Caco-2 (cell line): ENCODE measurements at regions not wholly inside any gene's neighbourhood (a gene's known extent, or its start where the extent isn't known, plus 50 kb on each side); places are given as distances from the start of the nearest gene placed in this dataset.

Source experiments
- BruUV-seq: library from RNA; stranded (reverse); fragments of 400-500 nt; replicated peaks from 2 replicates; lab custom pipeline; 2021; lab: Mats Ljungman, UMichigan
- CTCF ChIA-PET: fragments of 300-600 bp; sonication (Branson Sonifier 250); formaldehyde crosslinking; loops from one replicate; lab custom pipeline; 2022; ENCODE audit warnings: antibody characterized with exemption; lab: Charles Lee
- POLR2A ChIA-PET: fragments of 300-600 bp; sonication (Branson Sonifier 250); formaldehyde crosslinking; loops from one replicate; lab custom pipeline; 2022; ENCODE audit warnings: antibody characterized with exemption; lab: Charles Lee
- DNase-seq, 2 experiments: peaks; one replicate each; pipeline versions ENCODE4 v3.0.0 to v3.0.0-alpha.2; 2020 to 2022
- H3K27me3 ChIP-seq: replicated peaks from 2 replicates; pipeline ENCODE4 v1.6.0; 2011; ENCODE audit warnings: low read length; ENCODE audit not compliant: control insufficient read depth, insufficient read depth
- H3K36me3 ChIP-seq: 2 replicates; pipeline ENCODE4 v1.5.1; 2011; ENCODE audit warnings: low read length; ENCODE audit not compliant: control insufficient read depth, insufficient read depth
- H3K4me1 ChIP-seq: fragments of 250-450 bp; sonication (Bioruptor Pico); 2 replicates; pipeline ENCODE4 v1.5.1; 2020; ENCODE audit warnings: mild to moderate bottlenecking
- H3K4me3 ChIP-seq: 2 replicates; pipeline ENCODE4 v1.5.1; 2011; ENCODE audit warnings: low read depth, mild to moderate bottlenecking, control low read depth, low read length
- H3K9me3 ChIP-seq: fragments of 250-450 bp; sonication (Bioruptor Pico); 2 replicates; pipeline ENCODE4 v1.5.1; 2020; ENCODE audit warnings: mild to moderate bottlenecking, moderate library complexity
- H3K27ac Mint-ChIP-seq: one replicate; pipeline ENCODE4 v1.8.0; 2022; ENCODE audit warnings: mixed read lengths; ENCODE audit not compliant: unreplicated experiment
- H3K27me3 Mint-ChIP-seq: one replicate; pipeline ENCODE4 v1.8.0; 2022; ENCODE audit warnings: mixed read lengths; ENCODE audit not compliant: insufficient read depth, unreplicated experiment
- H3K36me3 Mint-ChIP-seq: one replicate; pipeline ENCODE4 v1.8.0; 2022; ENCODE audit warnings: mild to moderate bottlenecking, mixed read lengths; ENCODE audit not compliant: insufficient read depth, unreplicated experiment
- H3K4me1 Mint-ChIP-seq: one replicate; pipeline ENCODE4 v1.8.0; 2022; ENCODE audit warnings: low read depth, mixed read lengths; ENCODE audit not compliant: unreplicated experiment
- H3K4me3 Mint-ChIP-seq: one replicate; pipeline ENCODE4 v1.8.0; 2022; ENCODE audit warnings: mild to moderate bottlenecking, moderate library complexity, mixed read lengths; ENCODE audit not compliant: unreplicated experiment
- H3K9me3 Mint-ChIP-seq: one replicate; pipeline ENCODE4 v1.8.0; 2022; ENCODE audit warnings: mixed read lengths; ENCODE audit not compliant: unreplicated experiment
- intact Hi-C: fragments of 100-400 bp; cut with micrococcal nuclease; formaldehyde crosslinking; loops from one replicate; pipeline ENCODE4 v1.10.0; 2022; ENCODE audit not compliant: unreplicated experiment
- TF ChIP-seq, protein P1 (sequence below), 2 experiments: fragments of 200-600 bp in 1 of 2; IDR thresholded peaks; 1 replicate in 1 of 2; 2 replicates in 1 of 2; pipeline versions ENCODE4 v1.5.1 to v1.8.0; 2011 to 2022; ENCODE audit warnings: antibody characterized with exemption in 1 of 2, control low read depth in 1 of 2, inconsistent platforms in 1 of 2, low read depth in 1 of 2, low read length in 1 of 2, mild to moderate bottlenecking in 1 of 2, moderate library complexity in 1 of 2; ENCODE audit not compliant: insufficient read depth in 1 of 2, severe bottlenecking in 1 of 2, unreplicated experiment in 1 of 2

DNA sequence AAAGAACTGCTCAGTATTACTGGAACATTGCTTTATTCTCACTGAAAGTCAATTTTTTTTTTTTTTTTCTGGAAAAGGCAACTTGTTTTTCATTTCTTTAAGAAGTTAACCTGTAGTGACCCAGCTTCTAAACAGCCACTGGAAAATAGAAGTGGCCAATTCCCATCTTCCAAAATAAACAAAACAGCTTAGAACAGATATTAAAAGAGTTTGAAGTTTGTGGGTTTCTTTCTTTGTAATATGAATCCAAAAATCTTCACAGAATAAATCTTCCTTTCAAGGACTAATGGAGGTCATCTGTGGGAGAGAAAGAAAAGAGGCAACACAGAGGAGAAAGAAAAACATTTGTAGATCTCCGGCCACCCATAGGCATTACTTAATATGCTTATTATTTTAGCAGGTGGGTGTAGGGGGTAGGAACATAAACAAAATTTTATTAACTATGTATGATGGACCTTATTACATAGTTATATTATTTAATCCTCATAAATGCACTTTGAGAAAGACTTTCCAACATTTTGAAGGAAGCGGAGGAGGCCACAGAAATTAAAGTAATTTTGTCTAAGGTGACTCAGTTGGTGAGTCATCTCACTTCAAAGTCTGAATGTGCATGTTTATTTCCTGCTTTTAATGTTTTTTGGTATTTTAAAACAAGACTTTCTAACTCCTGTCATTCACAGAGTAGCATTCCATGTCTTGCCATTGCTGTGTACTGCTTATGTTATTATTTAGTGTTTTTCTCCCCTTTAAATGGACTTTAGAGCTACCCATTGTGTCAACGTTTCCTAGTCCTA is 1791.8 kb upstream of the WWC1 start:
- Mint-ChIP-seq H3K36me3 (no peaks in the 10 kb centered on the region), H3K27ac (no peak overlapping the region), H3K4me1 (no peaks in the 10 kb centered on the region), H3K4me3 (no peak overlapping the region), H3K27me3 (peaks cover 2% of the 10 kb centered on the region), H3K9me3 (no peaks in the 10 kb centered on the region)
- H3K4me3 ChIP-seq, result no peak overlapping the region
- TF ChIP-seq, protein P1, sequence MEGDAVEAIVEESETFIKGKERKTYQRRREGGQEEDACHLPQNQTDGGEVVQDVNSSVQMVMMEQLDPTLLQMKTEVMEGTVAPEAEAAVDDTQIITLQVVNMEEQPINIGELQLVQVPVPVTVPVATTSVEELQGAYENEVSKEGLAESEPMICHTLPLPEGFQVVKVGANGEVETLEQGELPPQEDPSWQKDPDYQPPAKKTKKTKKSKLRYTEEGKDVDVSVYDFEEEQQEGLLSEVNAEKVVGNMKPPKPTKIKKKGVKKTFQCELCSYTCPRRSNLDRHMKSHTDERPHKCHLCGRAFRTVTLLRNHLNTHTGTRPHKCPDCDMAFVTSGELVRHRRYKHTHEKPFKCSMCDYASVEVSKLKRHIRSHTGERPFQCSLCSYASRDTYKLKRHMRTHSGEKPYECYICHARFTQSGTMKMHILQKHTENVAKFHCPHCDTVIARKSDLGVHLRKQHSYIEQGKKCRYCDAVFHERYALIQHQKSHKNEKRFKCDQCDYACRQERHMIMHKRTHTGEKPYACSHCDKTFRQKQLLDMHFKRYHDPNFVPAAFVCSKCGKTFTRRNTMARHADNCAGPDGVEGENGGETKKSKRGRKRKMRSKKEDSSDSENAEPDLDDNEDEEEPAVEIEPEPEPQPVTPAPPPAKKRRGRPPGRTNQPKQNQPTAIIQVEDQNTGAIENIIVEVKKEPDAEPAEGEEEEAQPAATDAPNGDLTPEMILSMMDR (IDR thresholded peaks at IDR 0.05; ENCODE audit: insufficient read depth in 1 of 2, low read depth in 1 of 2, low read length in 1 of 2, severe bottlenecking in 1 of 2, unreplicated experiment in 1 of 2), result no peak
- no TSS peak for BruUV-seq
- ChIA-PET CTCF (no interaction called here), POLR2A (no interaction called here)
- no peak for DNase-seq
- no peaks in the 10 kb centered on the region for H3K36me3 ChIP-seq
- intact Hi-C loops, result no loop called here
- H3K4me1 ChIP-seq, result no peaks in the 10 kb centered on the region
- H3K9me3 ChIP-seq, result no peaks in the 10 kb centered on the region
- H3K27me3 ChIP-seq, result no peaks in the 10 kb centered on the region

DNA sequence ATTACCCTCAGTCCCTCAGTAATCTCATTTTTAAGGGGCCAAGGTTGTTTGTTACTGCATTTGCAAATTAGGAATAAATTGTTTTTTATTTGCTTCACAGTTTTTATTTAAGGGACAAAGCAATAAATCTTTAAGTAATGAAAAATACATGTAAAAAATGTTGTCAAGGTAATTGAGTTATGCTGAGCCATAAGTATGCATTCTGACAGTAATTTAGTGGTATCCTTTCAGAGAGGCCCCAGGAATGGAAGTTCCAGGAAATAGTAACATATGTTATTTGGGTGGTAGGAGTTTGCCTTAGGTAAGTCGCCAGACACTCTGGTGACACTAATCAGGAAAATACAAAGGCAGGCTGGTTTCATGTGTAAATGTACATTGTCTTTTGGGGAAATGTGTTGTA is 1787.9 kb upstream of the WWC1 start:
- H3K9me3 Mint-ChIP-seq, result no peaks in the 10 kb centered on the region
- no peaks in the 10 kb centered on the region for H3K4me1 Mint-ChIP-seq
- no peak for DNase-seq
- Histone ChIP-seq H3K27me3 (no peaks in the 10 kb centered on the region), H3K36me3 (no peaks in the 10 kb centered on the region), H3K9me3 (no peaks in the 10 kb centered on the region), H3K4me1 (no peaks in the 10 kb centered on the region), H3K4me3 (no peak overlapping the region)
- peaks cover 2% of the 10 kb centered on the region for H3K27me3 Mint-ChIP-seq
- CTCF ChIA-PET, result no interaction called here
- intact Hi-C loops, result no loop called here
- BruUV-seq, result no TSS peak
- no peaks in the 10 kb centered on the region for H3K36me3 Mint-ChIP-seq
- no peak overlapping the region for H3K4me3 Mint-ChIP-seq
- H3K27ac Mint-ChIP-seq, result no peak overlapping the region
- POLR2A ChIA-PET, result no interaction called here
- TF ChIP-seq, protein P1 (IDR thresholded peaks at IDR 0.05; ENCODE audit: insufficient read depth in 1 of 2, low read depth in 1 of 2, low read length in 1 of 2, severe bottlenecking in 1 of 2, unreplicated experiment in 1 of 2), result no peak

DNA sequence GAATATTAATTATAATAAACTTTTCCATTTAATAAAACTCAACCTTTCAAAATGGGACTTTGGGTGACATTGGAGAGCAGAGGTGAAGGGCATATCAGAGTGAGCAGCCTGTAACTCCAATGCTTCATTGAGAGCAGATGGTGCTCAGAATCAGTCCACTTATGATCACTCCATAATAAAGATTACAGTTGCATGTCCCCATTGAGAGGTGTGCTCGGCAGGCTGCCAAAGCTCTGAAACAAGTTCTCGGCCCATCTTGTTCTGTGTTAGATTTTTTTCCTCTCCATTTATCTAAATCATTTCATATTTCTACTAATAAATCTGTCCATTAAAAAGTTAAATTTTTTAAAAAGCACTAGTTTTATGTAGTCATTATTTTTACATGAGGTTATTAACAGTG is 1786.4 kb upstream of the WWC1 start:
- Mint-ChIP-seq H3K27ac (no peak overlapping the region), H3K9me3 (no peaks in the 10 kb centered on the region), H3K36me3 (no peaks in the 10 kb centered on the region), H3K4me3 (no peak overlapping the region), H3K4me1 (no peaks in the 10 kb centered on the region), H3K27me3 (peaks cover 2% of the 10 kb centered on the region)
- BruUV-seq, result no TSS peak
- ChIA-PET CTCF (no interaction called here), POLR2A (no interaction called here)
- H3K9me3 ChIP-seq, result no peaks in the 10 kb centered on the region
- H3K4me3 ChIP-seq, result no peak overlapping the region
- H3K27me3 ChIP-seq, result no peaks in the 10 kb centered on the region
- no peak for DNase-seq
- intact Hi-C loops, result no loop called here
- no peaks in the 10 kb centered on the region for H3K4me1 ChIP-seq
- TF ChIP-seq, protein P1 (IDR thresholded peaks at IDR 0.05; ENCODE audit: insufficient read depth in 1 of 2, low read depth in 1 of 2, low read length in 1 of 2, severe bottlenecking in 1 of 2, unreplicated experiment in 1 of 2), result no peak
- no peaks in the 10 kb centered on the region for H3K36me3 ChIP-seq
